ENCODE measurements at regions not wholly inside any gene's neighbourhood (a gene's known extent, or its start where the extent isn't known, plus 50 kb on each side); places are given as distances from the start of the nearest gene placed in this dataset.
A peak's percentile ranks its signal among the peaks of the same experiment; 100 is the strongest.

GRCh38 chr2:118319271-118319684 lies 231.0 kb downstream of the INSIG2 start:
- DNase-seq, result no peak
- no peak for TF ChIP-seq GATA1 (IDR thresholded peaks at IDR 0.05; ENCODE audit: low read depth, low read length)
- TF ChIP-seq POLR2A (IDR thresholded peaks at IDR 0.05; ENCODE audit: low read length), result no peak

GRCh38 chr2:118315606-118316005 lies 227.3 kb downstream of the INSIG2 start:
- no peak for DNase-seq
- no peak for TF ChIP-seq GATA1 (IDR thresholded peaks at IDR 0.05; ENCODE audit: low read depth, low read length)
- no peak for TF ChIP-seq POLR2A (IDR thresholded peaks at IDR 0.05; ENCODE audit: low read length)

GRCh38 chr2:118312969-118313756 lies 224.9 kb downstream of the INSIG2 start:
- DNase-seq, result no peak
- TF ChIP-seq POLR2A (IDR thresholded peaks at IDR 0.05; ENCODE audit: low read length) (no peak), GATA1 (IDR thresholded peaks at IDR 0.05; ENCODE audit: low read depth, low read length) (no peak)

- no peak for DNase-seq
- TF ChIP-seq GATA1 (IDR thresholded peaks at IDR 0.05; ENCODE audit: low read depth, low read length) (no peak), POLR2A (IDR thresholded peaks at IDR 0.05; ENCODE audit: low read length) (no peak)
Measured at GRCh38 chr2:118310681-118311429, 222.6 kb downstream of the INSIG2 start.

- TF ChIP-seq GATA1 (IDR thresholded peaks at IDR 0.05; ENCODE audit: low read depth, low read length), result no peak
- TF ChIP-seq POLR2A (IDR thresholded peaks at IDR 0.05; ENCODE audit: low read length), result no peak
- DNase-seq, result peak; percentile 54 to 62
Measured at GRCh38 chr2:118309946-118310680, 221.8 kb downstream of the INSIG2 start.

- DNase-seq, result no peak
- TF ChIP-seq GATA1 (IDR thresholded peaks at IDR 0.05; ENCODE audit: low read depth, low read length), result no peak
Measured at GRCh38 chr2:118309257-118309945, 221.1 kb downstream of the INSIG2 start.

- no peak for TF ChIP-seq GATA1 (IDR thresholded peaks at IDR 0.05; ENCODE audit: low read depth, low read length)
- TF ChIP-seq POLR2A (IDR thresholded peaks at IDR 0.05; ENCODE audit: low read length), result no peak
- DNase-seq, result no peak
Measured at GRCh38 chr2:118307864-118308263, 219.6 kb downstream of the INSIG2 start.

GRCh38 chr2:118301248-118301647 lies 213.0 kb downstream of the INSIG2 start:
- TF ChIP-seq POLR2A (IDR thresholded peaks at IDR 0.05; ENCODE audit: low read length) (no peak), GATA1 (IDR thresholded peaks at IDR 0.05; ENCODE audit: low read depth, low read length) (no peak)
- DNase-seq, result no peak

GRCh38 chr2:118300832-118301231 lies 212.6 kb downstream of the INSIG2 start:
- DNase-seq, result no peak
- TF ChIP-seq POLR2A (IDR thresholded peaks at IDR 0.05; ENCODE audit: low read length) (no peak), GATA1 (IDR thresholded peaks at IDR 0.05; ENCODE audit: low read depth, low read length) (no peak)

GRCh38 chr2:118296663-118297062 lies 208.4 kb downstream of the INSIG2 start:
- DNase-seq, result no peak
- no peak for TF ChIP-seq GATA1 (IDR thresholded peaks at IDR 0.05; ENCODE audit: low read depth, low read length)
- TF ChIP-seq POLR2A (IDR thresholded peaks at IDR 0.05; ENCODE audit: low read length), result no peak

GRCh38 chr2:118295592-118296390 lies 207.5 kb downstream of the INSIG2 start:
- no peak for DNase-seq
- no peak for TF ChIP-seq GATA1 (IDR thresholded peaks at IDR 0.05; ENCODE audit: low read depth, low read length)
- no peak for TF ChIP-seq POLR2A (IDR thresholded peaks at IDR 0.05; ENCODE audit: low read length)

GRCh38 chr2:118294063-118294462 lies 205.8 kb downstream of the INSIG2 start:
- DNase-seq, result no peak
- TF ChIP-seq GATA1 (IDR thresholded peaks at IDR 0.05; ENCODE audit: low read depth, low read length), result no peak
- TF ChIP-seq POLR2A (IDR thresholded peaks at IDR 0.05; ENCODE audit: low read length), result no peak

GRCh38 chr2:118292991-118293390 lies 204.7 kb downstream of the INSIG2 start:
- no peak for DNase-seq
- TF ChIP-seq POLR2A (IDR thresholded peaks at IDR 0.05; ENCODE audit: low read length), result no peak
- no peak for TF ChIP-seq GATA1 (IDR thresholded peaks at IDR 0.05; ENCODE audit: low read depth, low read length)
